GM12878 (cell line): ENCODE measurements at regions not wholly inside any gene's neighbourhood (a gene's known extent, or its start where the extent isn't known, plus 50 kb on each side); places are given as distances from the start of the nearest gene placed in this dataset.

ENCODE experiments used
- ATAC-seq: fragments of 200-7000 bp; cut with Tn5 transposase; 3 replicates; pipeline ENCODE4 v1.9.1; 2020; ENCODE audit warnings: mild to moderate bottlenecking, moderate library complexity
- BruUV-seq: library from RNA; stranded (reverse); fragments of 400-500 nt; replicated peaks from 2 replicates; lab custom pipeline; 2021; lab: Mats Ljungman, UMichigan
- CTCF ChIA-PET: fragments of 300-600 bp; sonication (Branson Sonifier 250); formaldehyde crosslinking; extraction: SDS; loops from one replicate; lab custom pipeline; 2021; ENCODE audit warnings: inconsistent platforms; lab: Yijun Ruan, JAX
- POLR2A ChIA-PET: fragments of 350-600 bp; formaldehyde crosslinking; extraction: SDS; loops from one replicate; lab custom pipeline; 2021; ENCODE audit warnings: inconsistent platforms; lab: Charles Lee
- RAD21 ChIA-PET: fragments of 300-600 bp; sonication (Branson Sonifier 250); formaldehyde crosslinking; loops from one replicate; lab custom pipeline; 2023; ENCODE audit warnings: antibody characterized with exemption; ENCODE audit not compliant: unreplicated experiment; lab: Charles Lee
- SMC1A ChIA-PET: fragments of 300-600 bp; sonication (Branson Sonifier 250); formaldehyde crosslinking; loops from one replicate; lab custom pipeline; 2023; ENCODE audit not compliant: unreplicated experiment, uncharacterized antibody; lab: Charles Lee
- DNase-seq: peaks from one replicate; pipeline ENCODE4 v3.0.0-alpha.2; 2011; ENCODE audit warnings: low read depth, low spot score
- FAIRE-seq: peaks from 3 replicates; lab custom pipeline; 2011; peaks lifted over from hg19 to GRCh38; lab: Jason Lieb, UNC
- H2AFZ ChIP-seq: 2 replicates; pipeline ENCODE4 v1.6.0; 2011; ENCODE audit warnings: low read depth, low read length, control low read depth; ENCODE audit not compliant: control insufficient read depth
- H3K27ac ChIP-seq: 2 replicates; pipeline ENCODE4 v1.5.1; 2011; ENCODE audit warnings: control low read depth; ENCODE audit not compliant: control insufficient read depth, insufficient read depth
- H3K27me3 ChIP-seq, 2 experiments: replicated peaks in 1 of 2; 2 replicates each; pipeline versions ENCODE4 v1.6.0 to v1.6.1; 2011; ENCODE audit warnings: low read length in 1 of 2; ENCODE audit not compliant: control insufficient read depth in 2 of 2, insufficient read depth in 2 of 2
- H3K36me3 ChIP-seq, 2 experiments: 2 replicates each; pipeline ENCODE4 v1.5.1; 2011; ENCODE audit warnings: low read length in 1 of 2; ENCODE audit not compliant: control insufficient read depth in 2 of 2, insufficient read depth in 2 of 2
- H3K4me1 ChIP-seq: 2 replicates; pipeline ENCODE4 v1.6.1; 2011; ENCODE audit warnings: mild to moderate bottlenecking, low read length, moderate library complexity, mixed read lengths; ENCODE audit not compliant: control insufficient read depth, insufficient read depth
- H3K4me2 ChIP-seq: 2 replicates; pipeline ENCODE4 v1.6.0; 2011; ENCODE audit warnings: control low read depth; ENCODE audit not compliant: control insufficient read depth, insufficient read depth
- H3K4me3 ChIP-seq: fragments of 200-600 bp; sonication (generic); 2 replicates; pipeline ENCODE4 v1.5.1; 2016
- H3K79me2 ChIP-seq: 2 replicates; pipeline ENCODE4 v1.6.0; 2011; ENCODE audit warnings: low read length; ENCODE audit not compliant: control insufficient read depth, insufficient read depth
- H3K9ac ChIP-seq: 2 replicates; pipeline ENCODE4 v1.8.0; 2011; ENCODE audit warnings: low read length, control low read depth, mixed read lengths; ENCODE audit not compliant: control insufficient read depth, insufficient read depth
- H3K9me3 ChIP-seq: replicated peaks from 3 replicates; pipeline ENCODE4 v1.5.1; 2011; ENCODE audit warnings: mild to moderate bottlenecking, low read length; ENCODE audit not compliant: control insufficient read depth, insufficient read depth
- H4K20me1 ChIP-seq: 2 replicates; pipeline ENCODE4 v1.6.0; 2011; ENCODE audit not compliant: control insufficient read depth, insufficient read depth
- BRCA1 ChIP-seq: IDR thresholded peaks from 2 replicates; pipeline ENCODE4 v1.6.1; 2011; ENCODE audit warnings: low read depth, low read length, improper control_type of control experiment
- CBFB ChIP-seq: IDR thresholded peaks from 2 replicates; pipeline ENCODE4 v1.6.1; 2016; ENCODE audit warnings: antibody characterized with exemption, low read depth
- CREM ChIP-seq: IDR thresholded peaks from 2 replicates; pipeline ENCODE4 v1.6.1; 2014; ENCODE audit warnings: antibody characterized with exemption, low read depth
- ETV6 ChIP-seq, 2 experiments: fragments of 450-650 bp in 1 of 2; IDR thresholded peaks in 1 of 2; conservative IDR thresholded peaks in 1 of 2; 2 replicates each; pipeline ENCODE4 v1.6.1; 2014; ENCODE audit warnings: antibody characterized with exemption in 1 of 2, borderline replicate concordance in 1 of 2, low read depth in 1 of 2, mild to moderate bottlenecking in 1 of 2, moderate library complexity in 1 of 2
- MEF2A ChIP-seq: IDR thresholded peaks from 2 replicates; pipeline ENCODE4 v1.6.1; 2011; ENCODE audit warnings: low read depth, mild to moderate bottlenecking, low read length, moderate library complexity; ENCODE audit not compliant: insufficient read depth
- MTA2 ChIP-seq: fragments of 450-650 bp; IDR thresholded peaks from 2 replicates; pipeline ENCODE4 v1.6.1; 2016; ENCODE audit warnings: low read depth, mild to moderate bottlenecking, moderate library complexity
- NR2C1 ChIP-seq: fragments of 450-650 bp; IDR thresholded peaks from 2 replicates; pipeline ENCODE4 v1.6.1; 2017; ENCODE audit warnings: antibody characterized with exemption, mild to moderate bottlenecking, moderate library complexity
- POU2F2 ChIP-seq: IDR thresholded peaks from 3 replicates; pipeline ENCODE4 v1.6.1; 2011; ENCODE audit warnings: low read depth, mild to moderate bottlenecking, low read length, borderline replicate concordance
- STAT1 ChIP-seq: fragments of 450-650 bp; conservative IDR thresholded peaks from 2 replicates; pipeline ENCODE4 v1.6.1; 2014; ENCODE audit warnings: antibody characterized with exemption, mild to moderate bottlenecking
- TCF3 ChIP-seq: IDR thresholded peaks from 2 replicates; pipeline ENCODE4 v1.6.1; 2012; ENCODE audit warnings: low read depth, mild to moderate bottlenecking, low read length, borderline replicate concordance; ENCODE audit not compliant: insufficient read depth
- YBX1 ChIP-seq: fragments of 450-650 bp; IDR thresholded peaks from 2 replicates; pipeline ENCODE4 v1.6.1; 2016; ENCODE audit warnings: antibody characterized with exemption
- WGBS: methylation state at CpG from one replicate; pipeline ENCODE4 v1.1.6; 2016; ENCODE audit warnings: low lambda C conversion rate; ENCODE audit not compliant: insufficient replicate concordance, insufficient coverage; ENCODE audit errors: missing lambda C conversion rate; 5-methylcytosine and 5-hydroxymethylcytosine counted together
- in situ Hi-C: fragments of 300-500 bp; cut with MboI; formaldehyde crosslinking; loops from 9 replicates; pipeline ENCODE4 v1.14.3; 2018; ENCODE audit warnings: mixed read lengths
- intact Hi-C: fragments of 100-400 bp; cut with micrococcal nuclease; formaldehyde crosslinking; loops from one replicate; pipeline ENCODE4 v1.14.2; 2022; ENCODE audit not compliant: unreplicated experiment
- TF ChIP-seq, protein P1 (sequence below): IDR thresholded peaks from 2 replicates; pipeline ENCODE4 v1.6.1; 2012; ENCODE audit warnings: low read depth, low read length, improper control_type of control experiment
- TF ChIP-seq, protein P2 (sequence below): fragments of 450-650 bp; IDR thresholded peaks from 2 replicates; pipeline ENCODE4 v1.6.1; 2017; ENCODE audit warnings: borderline replicate concordance
- TF ChIP-seq, protein P3 (sequence below): IDR thresholded peaks from 2 replicates; pipeline ENCODE4 v1.6.1; 2011; ENCODE audit warnings: low read depth, mild to moderate bottlenecking, low read length, moderate library complexity, borderline replicate concordance; ENCODE audit errors: extremely low read depth
- TF ChIP-seq, protein P4 (sequence below): IDR thresholded peaks from 2 replicates; pipeline ENCODE4 v1.6.1; 2012; ENCODE audit warnings: mild to moderate bottlenecking, low read depth, low read length
- TF ChIP-seq, protein P5 (sequence below): fragments of 450-650 bp; IDR thresholded peaks from 2 replicates; pipeline ENCODE4 v1.6.1; 2017; ENCODE audit warnings: low read depth, mild to moderate bottlenecking, moderate library complexity

DNA sequence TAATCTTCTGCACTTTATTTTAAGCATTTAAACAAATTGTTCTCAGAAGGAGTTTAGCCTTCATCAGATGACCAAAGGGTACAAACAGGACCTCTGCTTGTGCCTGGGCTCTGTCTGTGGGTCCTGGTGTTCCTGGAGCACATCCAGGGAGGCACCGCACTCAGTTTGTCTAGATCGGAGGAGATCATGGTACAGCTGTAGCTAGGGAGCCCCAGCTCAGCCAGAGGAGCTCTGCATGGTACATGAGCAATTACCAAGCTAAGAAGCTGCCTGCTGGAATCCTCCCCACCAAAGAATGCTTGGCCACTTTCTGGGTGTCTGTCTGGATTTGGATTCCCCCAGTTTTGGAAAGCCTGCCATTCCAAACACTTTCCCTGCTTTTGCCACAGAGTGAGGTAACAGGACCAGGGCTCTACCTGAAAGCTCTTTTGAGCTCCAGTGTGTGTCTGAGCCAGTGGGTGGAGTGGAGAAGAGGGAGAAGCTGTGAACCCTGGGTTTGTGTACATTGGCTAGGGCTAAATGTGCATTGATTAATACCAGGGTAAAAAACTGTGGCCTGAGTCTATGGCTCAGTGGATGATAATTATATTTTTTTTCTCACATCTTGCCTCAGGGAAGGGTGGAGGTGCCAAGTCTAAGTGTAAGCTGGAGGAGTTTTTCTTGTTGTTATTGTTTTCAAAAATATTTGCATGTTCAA lies 163.7 kb upstream of the IGF1 start (continued):
- TF ChIP-seq POU2F2 (no peak), YBX1 (no peak), CREM (no peak)
- TF ChIP-seq, protein P1, sequence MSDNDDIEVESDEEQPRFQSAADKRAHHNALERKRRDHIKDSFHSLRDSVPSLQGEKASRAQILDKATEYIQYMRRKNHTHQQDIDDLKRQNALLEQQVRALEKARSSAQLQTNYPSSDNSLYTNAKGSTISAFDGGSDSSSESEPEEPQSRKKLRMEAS = no peak
- TF ChIP-seq, protein P2, sequence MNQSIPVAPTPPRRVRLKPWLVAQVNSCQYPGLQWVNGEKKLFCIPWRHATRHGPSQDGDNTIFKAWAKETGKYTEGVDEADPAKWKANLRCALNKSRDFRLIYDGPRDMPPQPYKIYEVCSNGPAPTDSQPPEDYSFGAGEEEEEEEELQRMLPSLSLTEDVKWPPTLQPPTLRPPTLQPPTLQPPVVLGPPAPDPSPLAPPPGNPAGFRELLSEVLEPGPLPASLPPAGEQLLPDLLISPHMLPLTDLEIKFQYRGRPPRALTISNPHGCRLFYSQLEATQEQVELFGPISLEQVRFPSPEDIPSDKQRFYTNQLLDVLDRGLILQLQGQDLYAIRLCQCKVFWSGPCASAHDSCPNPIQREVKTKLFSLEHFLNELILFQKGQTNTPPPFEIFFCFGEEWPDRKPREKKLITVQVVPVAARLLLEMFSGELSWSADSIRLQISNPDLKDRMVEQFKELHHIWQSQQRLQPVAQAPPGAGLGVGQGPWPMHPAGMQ = no peak

DNA sequence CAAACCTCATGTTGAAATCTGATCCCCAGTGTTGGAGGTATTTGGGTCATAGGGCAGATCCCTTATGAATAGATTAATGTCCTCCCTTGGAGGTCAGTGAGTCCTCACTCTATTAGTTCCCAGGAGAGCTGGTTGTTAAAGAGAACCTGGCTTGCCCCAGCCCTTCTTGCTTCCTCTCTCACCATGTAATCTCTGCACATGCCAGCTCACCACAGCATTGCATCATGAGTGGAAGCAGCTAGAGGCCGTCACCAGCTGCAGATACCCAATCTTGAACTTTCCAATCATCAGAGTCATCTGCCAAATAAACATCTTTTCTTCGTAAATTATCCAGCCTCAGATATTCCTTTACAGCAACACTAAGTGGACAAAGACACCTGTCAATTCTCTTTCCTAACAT lies 161.8 kb upstream of the IGF1 start:
- H3K36me3 ChIP-seq = no peaks in the 10 kb centered on the region
- in situ Hi-C loops (no loop called here), intact Hi-C loops (no loop called here)
- no peak for DNase-seq
- no peak overlapping the region for H3K4me2 ChIP-seq
- RAD21 ChIA-PET = no interaction called here
- no peaks in the 10 kb centered on the region for H3K79me2 ChIP-seq
- H3K9ac ChIP-seq = no peak overlapping the region
- H3K4me1 ChIP-seq = no peaks in the 10 kb centered on the region
- no peaks in the 10 kb centered on the region for H3K27me3 ChIP-seq
- WGBS = 25% methylated on average over 2 of the region's 2 CpGs
- no peaks in the 10 kb centered on the region; the same call in 2 of the 3 replicates for H3K9me3 ChIP-seq
- POLR2A ChIA-PET = interaction anchor here (0.5 kb wide), 1 partner anchor 15 kb away, joined by 3 read pairs; no protein-coding TSS in a partner anchor
- no peaks in the 10 kb centered on the region for H4K20me1 ChIP-seq
- no peak overlapping the region for H2AFZ ChIP-seq
- no TSS peak for BruUV-seq
- CTCF ChIA-PET = no interaction called here
- H3K4me3 ChIP-seq = no peak overlapping the region
- H3K27ac ChIP-seq = no peak overlapping the region
- ATAC-seq = no peak
- SMC1A ChIA-PET = interaction anchor here (0.7 to 1.5 kb wide), 5 partner anchors 9 to 700 kb away, joined by 3 to 4 read pairs (median 3); no protein-coding TSS in a partner anchor
- no peak for FAIRE-seq
- TF ChIP-seq, protein P3, sequence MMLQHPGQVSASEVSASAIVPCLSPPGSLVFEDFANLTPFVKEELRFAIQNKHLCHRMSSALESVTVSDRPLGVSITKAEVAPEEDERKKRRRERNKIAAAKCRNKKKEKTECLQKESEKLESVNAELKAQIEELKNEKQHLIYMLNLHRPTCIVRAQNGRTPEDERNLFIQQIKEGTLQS = no peak
- TF ChIP-seq, protein P4, sequence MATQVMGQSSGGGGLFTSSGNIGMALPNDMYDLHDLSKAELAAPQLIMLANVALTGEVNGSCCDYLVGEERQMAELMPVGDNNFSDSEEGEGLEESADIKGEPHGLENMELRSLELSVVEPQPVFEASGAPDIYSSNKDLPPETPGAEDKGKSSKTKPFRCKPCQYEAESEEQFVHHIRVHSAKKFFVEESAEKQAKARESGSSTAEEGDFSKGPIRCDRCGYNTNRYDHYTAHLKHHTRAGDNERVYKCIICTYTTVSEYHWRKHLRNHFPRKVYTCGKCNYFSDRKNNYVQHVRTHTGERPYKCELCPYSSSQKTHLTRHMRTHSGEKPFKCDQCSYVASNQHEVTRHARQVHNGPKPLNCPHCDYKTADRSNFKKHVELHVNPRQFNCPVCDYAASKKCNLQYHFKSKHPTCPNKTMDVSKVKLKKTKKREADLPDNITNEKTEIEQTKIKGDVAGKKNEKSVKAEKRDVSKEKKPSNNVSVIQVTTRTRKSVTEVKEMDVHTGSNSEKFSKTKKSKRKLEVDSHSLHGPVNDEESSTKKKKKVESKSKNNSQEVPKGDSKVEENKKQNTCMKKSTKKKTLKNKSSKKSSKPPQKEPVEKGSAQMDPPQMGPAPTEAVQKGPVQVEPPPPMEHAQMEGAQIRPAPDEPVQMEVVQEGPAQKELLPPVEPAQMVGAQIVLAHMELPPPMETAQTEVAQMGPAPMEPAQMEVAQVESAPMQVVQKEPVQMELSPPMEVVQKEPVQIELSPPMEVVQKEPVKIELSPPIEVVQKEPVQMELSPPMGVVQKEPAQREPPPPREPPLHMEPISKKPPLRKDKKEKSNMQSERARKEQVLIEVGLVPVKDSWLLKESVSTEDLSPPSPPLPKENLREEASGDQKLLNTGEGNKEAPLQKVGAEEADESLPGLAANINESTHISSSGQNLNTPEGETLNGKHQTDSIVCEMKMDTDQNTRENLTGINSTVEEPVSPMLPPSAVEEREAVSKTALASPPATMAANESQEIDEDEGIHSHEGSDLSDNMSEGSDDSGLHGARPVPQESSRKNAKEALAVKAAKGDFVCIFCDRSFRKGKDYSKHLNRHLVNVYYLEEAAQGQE = no peak
- no peak for TF ChIP-seq ETV6 (conservative IDR thresholded peaks at IDR 0.05 in 1 of 2, IDR thresholded peaks at IDR 0.05 in 1 of 2; ENCODE audit: borderline replicate concordance in 1 of 2, low read depth in 1 of 2)
- no peak for TF ChIP-seq BRCA1
- TF ChIP-seq, protein P5, sequence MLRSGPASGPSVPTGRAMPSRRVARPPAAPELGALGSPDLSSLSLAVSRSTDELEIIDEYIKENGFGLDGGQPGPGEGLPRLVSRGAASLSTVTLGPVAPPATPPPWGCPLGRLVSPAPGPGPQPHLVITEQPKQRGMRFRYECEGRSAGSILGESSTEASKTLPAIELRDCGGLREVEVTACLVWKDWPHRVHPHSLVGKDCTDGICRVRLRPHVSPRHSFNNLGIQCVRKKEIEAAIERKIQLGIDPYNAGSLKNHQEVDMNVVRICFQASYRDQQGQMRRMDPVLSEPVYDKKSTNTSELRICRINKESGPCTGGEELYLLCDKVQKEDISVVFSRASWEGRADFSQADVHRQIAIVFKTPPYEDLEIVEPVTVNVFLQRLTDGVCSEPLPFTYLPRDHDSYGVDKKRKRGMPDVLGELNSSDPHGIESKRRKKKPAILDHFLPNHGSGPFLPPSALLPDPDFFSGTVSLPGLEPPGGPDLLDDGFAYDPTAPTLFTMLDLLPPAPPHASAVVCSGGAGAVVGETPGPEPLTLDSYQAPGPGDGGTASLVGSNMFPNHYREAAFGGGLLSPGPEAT = no peak
- TF ChIP-seq MEF2A = no peak
- no peak for TF ChIP-seq MTA2
- TF ChIP-seq STAT1 = no peak
- no peak for TF ChIP-seq NR2C1
- no peak for TF ChIP-seq TCF3
- no peak for TF ChIP-seq CBFB
